ENCODE measurements at regions not wholly inside any gene's neighbourhood (a gene's known extent, or its start where the extent isn't known, plus 50 kb on each side); places are given as distances from the start of the nearest gene placed in this dataset.
"Not testable (repeated sequence)": the region's sequence is repeated elsewhere in the genome, so short reads cannot be mapped to it uniquely, and the experiment has no call there.

- TF ChIP-seq GABPA (IDR thresholded peaks at IDR 0.05; ENCODE audit: low read depth); POLR2AphosphoS5 (IDR thresholded peaks at IDR 0.05; ENCODE audit: low read depth); REST (IDR thresholded peaks at IDR 0.05; ENCODE audit: insufficient replicate concordance, low read depth); SPI1 (IDR thresholded peaks at IDR 0.05; ENCODE audit: borderline replicate concordance, low read depth): not testable (repeated sequence)
- TF ChIP-seq, protein P1, sequence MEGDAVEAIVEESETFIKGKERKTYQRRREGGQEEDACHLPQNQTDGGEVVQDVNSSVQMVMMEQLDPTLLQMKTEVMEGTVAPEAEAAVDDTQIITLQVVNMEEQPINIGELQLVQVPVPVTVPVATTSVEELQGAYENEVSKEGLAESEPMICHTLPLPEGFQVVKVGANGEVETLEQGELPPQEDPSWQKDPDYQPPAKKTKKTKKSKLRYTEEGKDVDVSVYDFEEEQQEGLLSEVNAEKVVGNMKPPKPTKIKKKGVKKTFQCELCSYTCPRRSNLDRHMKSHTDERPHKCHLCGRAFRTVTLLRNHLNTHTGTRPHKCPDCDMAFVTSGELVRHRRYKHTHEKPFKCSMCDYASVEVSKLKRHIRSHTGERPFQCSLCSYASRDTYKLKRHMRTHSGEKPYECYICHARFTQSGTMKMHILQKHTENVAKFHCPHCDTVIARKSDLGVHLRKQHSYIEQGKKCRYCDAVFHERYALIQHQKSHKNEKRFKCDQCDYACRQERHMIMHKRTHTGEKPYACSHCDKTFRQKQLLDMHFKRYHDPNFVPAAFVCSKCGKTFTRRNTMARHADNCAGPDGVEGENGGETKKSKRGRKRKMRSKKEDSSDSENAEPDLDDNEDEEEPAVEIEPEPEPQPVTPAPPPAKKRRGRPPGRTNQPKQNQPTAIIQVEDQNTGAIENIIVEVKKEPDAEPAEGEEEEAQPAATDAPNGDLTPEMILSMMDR (IDR thresholded peaks at IDR 0.05; ENCODE audit: insufficient read depth, low read length) = not testable (repeated sequence)
Observed at GRCh38 chr17:27957446-27957793, 64.3 kb upstream of the LYRM9 start.

All from HL-60 (cell line).